Amniotic stem cell (primary cell): ENCODE measurements at regions not wholly inside any gene's neighbourhood (a gene's known extent, or its start where the extent isn't known, plus 50 kb on each side); places are given as distances from the start of the nearest gene placed in this dataset.

Experiments used
- DNase-seq: peaks from one replicate; lab custom pipeline; 2025; lab: John Stamatoyannopoulos, UW

DNA sequence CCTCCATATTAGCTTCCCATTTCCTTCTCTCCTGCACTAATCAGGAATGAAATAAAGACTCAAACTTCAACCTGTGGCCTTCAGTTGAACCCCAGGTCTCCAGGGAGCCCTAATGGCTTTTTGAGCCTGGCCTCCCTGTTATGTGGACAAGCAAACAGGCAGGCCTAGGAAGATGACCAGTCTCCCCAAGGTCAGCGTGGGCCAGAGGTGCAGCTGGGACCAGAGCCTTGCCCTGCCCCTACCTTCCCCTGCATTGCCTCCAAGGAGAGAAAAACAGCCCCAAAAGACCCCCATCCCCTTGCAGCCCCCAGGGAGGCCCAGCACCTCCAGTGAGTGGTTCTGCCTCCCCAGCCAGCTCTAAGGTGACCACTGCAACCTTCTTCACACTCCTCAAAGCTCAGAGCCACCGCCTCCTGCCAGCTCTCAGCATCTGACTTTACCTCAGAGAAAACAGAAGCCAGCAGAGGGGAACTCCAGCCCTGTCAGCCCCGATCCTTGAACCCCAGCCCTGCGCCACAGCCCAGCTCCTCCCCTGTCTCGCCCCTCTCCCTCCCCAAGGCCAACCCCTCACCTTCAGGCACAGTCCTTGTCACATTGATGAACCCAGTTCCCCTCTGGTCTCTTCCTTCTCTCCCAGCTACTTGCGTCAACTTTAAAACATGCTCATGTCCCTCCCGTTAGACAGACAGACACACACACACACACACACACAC lies 59.5 kb upstream of the ID2 start:
- DNase-seq, result no peak

DNA sequence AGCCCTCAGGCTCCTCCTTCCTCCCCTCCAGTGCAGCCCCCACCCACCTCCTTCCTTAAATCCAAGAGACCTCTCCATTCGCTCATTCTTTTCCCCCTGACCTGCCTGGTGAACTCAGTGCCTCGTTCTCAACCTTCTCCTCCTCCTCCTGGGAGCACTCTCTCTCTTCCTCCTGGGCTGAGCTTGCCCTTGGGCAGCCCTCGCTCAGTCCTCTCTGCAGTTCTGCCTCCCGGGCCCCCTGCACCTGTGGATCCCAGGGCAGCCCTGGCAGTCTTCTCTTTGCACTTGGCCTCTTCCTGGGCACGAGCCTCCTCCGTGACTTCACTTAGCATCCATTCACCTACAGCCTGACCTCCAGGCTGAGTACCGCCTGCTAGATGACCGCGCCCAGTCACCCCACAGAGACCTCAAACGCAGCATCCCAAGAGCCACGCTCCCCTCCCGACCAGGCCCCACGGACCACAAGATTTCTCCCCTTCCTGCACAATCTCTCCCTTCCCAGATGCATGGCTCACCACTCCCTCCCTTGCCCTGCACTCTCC lies 58.9 kb upstream of the ID2 start:
- no peak for DNase-seq

DNA sequence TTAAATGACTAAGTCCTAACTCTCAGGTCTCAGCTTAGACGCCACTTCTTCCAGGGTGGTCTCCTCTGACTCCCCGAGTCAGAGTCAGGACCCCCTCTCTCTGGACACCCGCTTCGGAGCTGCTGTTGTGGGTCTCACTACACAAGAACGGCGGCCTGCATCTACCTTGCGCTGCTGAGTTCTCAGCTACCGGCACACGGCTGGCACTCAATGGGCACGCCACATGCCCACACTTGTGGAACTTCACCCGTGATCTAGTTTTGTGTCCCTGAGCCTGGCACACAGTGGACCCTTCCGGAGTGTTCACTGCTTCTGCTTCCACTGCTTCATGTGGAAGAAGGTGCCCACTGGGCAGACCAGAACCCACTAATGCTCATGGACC lies 58.3 kb upstream of the ID2 start:
- no peak for DNase-seq

DNA sequence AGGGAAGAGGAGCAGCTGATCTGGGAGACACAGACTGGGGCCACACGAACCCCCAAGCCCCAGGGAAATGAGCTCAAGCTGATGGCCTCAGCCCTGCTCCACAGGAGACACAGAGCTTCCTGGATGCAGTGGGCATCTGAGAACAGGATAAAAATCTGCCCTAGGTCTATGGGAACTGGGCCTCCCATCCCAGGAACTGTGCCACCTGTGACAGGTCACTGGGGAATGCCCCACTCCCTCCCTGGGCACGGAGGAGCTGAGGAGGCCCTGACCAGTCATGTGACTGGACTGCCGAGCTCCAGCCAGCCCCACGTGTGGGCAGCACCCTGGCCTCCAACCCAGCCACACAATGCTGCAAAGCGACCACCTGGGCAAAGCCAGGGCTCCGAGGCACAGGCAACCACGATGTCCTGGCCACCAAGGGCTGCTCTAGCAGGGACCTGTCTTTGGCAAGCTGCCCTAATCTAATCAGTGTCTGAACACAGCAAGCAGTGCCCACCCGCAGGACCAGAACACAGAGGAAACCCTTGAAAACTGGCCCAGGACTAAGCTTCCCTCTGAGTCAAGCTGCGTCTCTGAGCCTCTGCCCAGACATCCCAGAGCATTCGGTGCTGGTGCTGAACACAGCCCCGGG lies 57.8 kb upstream of the ID2 start:
- no peak for DNase-seq

DNA sequence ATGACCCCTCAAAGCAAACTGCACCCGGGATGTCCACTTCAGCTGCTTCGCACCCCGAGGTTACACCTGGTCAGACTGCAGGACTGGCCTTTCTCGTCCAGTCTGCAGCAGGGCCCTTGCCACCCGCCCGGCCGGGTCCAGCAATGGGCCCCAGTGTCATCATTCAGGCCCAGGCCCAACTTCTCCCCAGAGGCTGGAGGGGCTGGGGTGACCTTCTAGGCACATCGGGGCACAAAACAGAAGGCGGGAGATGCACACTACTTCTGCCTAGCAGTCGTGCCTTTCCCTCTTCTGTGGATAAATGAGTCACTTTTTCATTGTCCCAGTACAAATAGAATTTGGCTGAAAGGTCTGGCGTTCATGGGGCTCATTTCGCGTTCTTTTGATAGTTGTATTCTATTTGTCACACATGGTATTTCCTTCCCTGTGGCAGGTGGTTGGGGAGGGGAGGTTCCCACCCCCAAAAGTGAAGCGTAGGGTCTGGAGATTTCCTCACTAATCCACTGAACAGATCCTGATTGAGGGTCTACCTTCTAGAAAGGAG lies 56.9 kb upstream of the ID2 start:
- DNase-seq, result no peak

DNA sequence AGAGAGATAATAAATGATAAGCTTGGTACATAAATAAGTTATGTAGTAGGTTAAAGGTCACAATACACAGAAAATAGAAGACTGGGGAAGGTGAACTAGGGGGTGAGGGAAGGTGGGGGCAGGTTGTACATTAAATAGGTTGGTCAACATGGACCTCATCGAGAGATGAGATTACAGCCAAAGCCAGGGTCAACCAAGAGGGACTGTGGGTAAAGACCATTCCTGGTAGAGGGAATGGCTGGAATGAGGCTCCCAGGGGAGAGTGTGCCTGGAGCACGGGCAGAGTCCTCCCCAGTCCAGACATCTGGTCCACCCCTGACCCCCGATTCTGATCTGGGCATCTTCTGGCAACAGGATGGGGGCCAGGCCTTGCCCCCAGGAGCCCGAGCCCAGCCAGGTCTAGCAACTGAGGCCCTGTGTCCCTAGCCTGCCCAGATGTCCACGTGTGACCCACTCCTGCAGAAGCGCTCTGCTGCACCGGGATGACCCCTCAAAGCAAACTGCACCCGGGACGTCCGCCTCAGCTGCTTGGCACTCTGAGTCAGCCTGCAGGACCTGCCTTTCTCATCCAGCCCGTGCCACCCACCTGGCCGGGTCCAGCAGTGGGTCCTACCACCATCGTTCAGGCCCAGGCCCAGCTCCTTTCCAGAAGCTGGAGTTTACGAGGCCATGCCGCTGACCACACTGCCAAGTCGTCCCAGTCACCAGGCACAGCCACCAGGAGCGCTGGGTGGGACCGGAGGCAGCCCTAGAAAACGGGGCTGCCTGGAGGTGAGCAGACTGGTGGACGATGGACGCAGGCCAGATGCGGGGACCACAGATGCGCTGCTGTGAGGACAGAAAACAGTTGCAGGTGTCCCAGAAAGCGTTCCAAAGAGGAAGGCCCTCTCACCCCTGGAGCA lies 56.2 kb upstream of the ID2 start:
- no peak for DNase-seq

DNA sequence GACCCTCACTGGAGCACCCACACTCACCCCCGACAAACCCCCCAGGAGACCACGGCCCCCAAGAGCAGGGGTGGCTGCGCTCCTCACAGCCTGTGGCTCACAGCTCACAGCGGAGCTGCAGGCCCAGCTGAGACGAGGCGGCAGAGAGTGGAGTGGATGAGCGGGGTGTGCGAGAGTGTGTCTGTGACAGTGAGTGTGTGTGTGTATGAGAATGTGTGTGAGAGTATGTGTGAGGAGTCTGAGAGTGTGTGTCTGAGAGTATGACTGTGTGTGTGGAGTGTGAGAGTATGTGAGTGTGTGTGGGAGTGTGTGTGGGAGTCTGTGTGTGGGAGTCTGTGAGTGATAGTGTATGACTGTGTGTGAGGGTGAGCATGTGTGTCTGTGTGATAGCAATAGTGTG lies 55.3 kb upstream of the ID2 start:
- no peak for DNase-seq

DNA sequence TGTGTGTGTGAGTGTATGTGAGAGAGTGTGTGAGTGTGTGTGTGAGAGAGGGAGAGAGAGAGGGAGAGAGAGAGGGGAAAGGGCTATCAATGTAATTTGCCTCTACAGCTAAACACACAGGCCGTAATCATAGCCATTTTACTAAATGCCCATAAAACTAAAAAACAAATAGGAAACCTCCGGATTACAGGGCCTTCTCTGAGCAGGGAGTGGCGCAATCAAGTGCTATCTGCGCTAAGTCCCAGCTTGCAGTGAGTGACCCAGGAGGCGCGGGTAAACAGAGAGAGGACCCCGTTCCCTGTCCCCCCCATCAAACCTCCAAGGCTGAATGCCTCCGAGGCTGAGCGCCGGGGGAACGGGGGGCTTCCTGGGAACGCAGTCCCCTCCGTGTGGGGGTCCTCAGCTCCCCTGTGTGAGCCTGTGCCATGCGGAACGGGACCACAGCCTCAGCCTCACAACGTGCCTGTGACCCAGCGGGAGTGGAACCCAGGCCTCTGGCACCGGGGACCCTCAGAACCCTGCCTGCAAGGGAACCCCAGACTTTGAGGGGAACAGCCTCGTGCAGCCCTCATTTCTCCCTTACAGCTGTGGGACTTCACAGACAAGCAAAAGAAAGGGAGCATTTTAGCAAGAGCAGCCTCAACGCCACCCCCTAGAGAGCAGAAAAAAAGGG lies 54.7 kb upstream of the ID2 start:
- DNase-seq, result no peak

DNA sequence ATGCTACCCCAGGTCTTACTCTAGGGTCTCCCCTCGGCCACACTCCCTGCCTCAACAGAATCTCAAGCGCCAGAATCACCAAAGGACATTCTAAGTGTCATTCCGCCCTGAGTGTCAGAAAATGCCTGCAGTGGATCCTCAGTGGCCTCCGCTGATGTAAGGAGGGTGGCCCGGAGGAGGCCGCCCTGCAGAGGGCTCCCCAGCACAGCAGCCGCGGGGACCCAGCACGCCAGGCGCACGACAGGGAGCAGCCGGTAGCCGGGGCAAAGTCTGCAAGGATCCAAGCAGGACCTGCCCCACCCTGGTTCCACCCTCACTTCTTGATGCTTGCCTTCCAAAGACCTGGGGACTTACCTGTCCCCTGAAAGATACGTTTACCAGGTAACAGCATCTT lies 54.2 kb upstream of the ID2 start:
- no peak for DNase-seq

DNA sequence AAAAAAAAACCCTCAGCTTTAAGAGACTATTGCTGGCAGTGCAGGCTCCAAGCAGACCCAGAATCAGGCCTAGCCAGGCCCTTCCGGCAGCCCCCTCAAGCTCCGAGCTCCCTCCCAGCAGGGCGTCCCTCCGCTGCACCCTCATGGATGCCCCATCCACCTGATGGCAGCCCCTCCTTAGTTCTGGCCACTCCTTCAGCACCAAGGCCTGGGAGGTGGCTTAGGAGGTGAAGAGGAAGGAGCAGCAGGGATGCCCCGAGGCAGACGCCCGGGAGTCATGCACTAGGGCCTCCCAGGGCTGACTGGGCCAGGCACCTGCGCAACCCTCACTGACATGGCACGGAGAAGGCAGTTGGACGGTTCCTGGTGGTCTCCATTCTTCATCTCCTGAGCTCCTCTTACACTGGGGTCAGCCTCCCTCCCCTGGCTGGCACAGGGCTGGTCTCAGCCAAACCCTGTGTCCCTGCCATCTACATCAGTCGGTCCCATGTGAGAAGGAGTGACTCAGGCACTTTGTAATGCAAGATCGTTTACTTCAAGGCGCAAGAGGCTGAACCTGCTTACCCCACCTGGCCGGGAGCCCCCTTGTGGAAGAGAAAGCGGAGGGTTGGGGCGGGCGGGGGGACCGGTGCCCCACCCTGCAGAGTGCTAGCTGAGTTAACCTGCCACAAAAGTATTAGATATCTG lies 53.5 kb upstream of the ID2 start:
- no peak for DNase-seq

DNA sequence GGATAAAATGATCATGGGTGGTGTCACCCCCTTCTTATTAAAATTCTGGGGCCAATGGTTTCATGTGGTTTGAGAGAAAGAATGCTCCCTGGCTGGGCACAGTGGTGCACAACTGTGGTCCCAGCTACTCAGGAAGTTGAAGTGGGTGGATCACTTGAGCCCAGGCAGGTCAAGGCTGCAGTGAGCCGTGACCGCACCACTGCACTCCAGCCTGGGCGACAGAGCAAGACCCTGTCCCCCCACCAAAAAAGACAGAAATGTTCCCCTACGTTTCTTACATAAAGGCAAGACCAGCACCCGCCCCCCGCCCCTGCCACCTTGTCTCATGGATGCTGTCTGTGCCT lies 53.0 kb upstream of the ID2 start:
- no peak for DNase-seq

DNA sequence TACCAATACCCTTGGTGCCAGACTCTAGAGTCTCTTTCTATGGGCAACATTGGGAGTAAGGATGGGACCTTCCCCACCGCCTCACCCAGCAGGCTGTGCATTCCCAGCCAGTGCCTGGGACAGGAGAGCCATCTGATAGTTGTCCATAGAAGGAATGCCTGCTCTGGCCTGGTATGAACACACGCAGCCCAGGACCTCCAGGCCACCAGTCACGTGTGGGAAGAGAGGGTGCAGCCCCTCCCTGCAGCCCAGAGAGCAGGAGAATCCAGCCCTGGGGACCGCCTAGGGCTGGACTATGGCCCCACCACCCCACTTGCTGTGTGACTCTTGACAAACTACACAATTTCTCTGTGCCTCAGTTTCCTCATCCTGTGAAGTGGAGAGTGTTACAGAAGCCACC lies 52.5 kb upstream of the ID2 start:
- no peak for DNase-seq

DNA sequence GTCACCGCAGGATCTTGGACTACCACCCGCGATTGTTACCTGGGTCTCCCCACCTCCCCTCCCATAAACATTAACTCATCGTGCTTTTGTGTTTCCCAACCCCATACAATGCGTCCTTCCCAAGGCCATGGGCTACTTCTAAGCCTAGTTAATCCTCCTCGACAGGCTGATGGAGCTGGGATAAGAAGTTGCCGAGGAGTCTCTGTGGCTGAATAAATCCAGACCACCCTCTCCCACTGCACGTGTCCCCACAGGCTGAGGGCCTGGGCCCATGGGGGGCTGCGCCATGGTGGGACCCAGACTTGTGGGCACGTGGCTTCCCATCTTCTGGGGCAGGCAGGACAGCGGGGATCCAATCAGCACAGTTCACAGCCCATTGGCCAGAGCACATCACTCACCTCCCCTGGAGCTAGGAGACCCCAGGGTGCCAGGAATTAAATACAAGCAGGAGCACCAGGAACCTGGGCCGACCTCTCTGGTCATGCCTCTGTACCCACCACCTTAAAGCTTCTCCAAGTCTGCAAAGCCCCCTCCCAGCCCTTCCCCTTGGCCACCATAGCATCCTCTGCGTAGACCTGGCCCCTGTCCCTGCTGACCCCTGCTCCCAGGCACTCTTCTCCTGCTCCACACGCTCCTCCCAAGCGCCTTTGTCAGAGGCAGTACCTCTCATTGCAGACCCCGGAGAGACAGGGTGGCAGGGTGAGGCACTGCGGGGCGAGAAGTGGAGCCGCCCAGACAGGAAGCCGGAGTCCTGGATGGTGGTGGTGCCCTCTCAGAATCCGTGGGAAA lies 51.0 kb upstream of the ID2 start:
- DNase-seq, result no peak

DNA sequence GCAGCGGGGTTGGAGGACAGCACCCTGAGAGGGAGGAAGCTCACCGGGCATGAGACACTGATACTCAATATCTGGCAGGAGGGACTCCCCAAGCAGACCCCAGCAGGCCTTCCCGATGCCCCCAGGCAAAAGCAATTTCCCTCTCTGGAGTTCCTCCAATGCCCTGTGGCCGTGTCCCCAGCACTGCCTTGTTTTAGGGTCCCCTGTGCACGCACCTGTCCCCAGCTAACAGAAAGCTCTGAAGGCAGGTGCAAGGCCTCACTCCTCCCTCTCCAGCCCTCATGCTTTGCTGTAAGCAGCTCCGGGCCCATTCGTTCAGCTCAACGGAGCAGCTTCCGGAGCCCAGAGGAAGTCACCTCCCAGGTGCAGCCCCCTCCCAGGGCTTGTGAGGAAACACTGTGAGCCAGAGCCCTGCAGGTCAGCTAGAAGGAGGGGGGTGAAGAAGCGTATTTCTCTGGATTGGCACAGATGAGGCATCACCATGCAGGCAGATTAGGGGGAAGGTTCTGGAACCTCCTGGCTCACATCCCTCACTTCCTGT lies 50.3 kb upstream of the ID2 start:
- DNase-seq, result no peak
